H1 (cell line): ENCODE measurements at regions not wholly inside any gene's neighbourhood (a gene's known extent, or its start where the extent isn't known, plus 50 kb on each side); places are given as distances from the start of the nearest gene placed in this dataset.

Source experiments
- CTCF ChIA-PET: fragments of 300-600 bp; sonication (Branson Sonifier 250); formaldehyde crosslinking; loops from one replicate; lab custom pipeline; 2021; ENCODE audit not compliant: partially characterized antibody; lab: Charles Lee
- POLR2A ChIA-PET: fragments of 300-600 bp; sonication (Branson Sonifier 250); formaldehyde crosslinking; loops from one replicate; lab custom pipeline; 2021; ENCODE audit warnings: inconsistent platforms; ENCODE audit not compliant: partially characterized antibody; lab: Charles Lee
- DNase-seq, 2 experiments: peaks; one replicate each; pipeline versions ENCODE4 v3.0.0 to v3.0.0-alpha.2; 2010 to 2022; ENCODE audit warnings: low spot score in 2 of 2, low read depth in 1 of 2, mixed read lengths in 1 of 2
- FAIRE-seq: peaks from 2 replicates; lab custom pipeline; 2011; peaks lifted over from hg19 to GRCh38; lab: Jason Lieb, UNC
- H2AFZ ChIP-seq: 2 replicates; pipeline ENCODE4 v1.8.1; 2012; ENCODE audit warnings: low read length, inconsistent platforms
- H2AK5ac ChIP-seq: 2 replicates; pipeline ENCODE4 v1.6.1; 2013; ENCODE audit warnings: low read depth, low read length
- H2BK120ac ChIP-seq: replicated peaks from 2 replicates; pipeline ENCODE3; 2013; ENCODE audit warnings: low read depth, low read length, inconsistent platforms
- H2BK12ac ChIP-seq: 2 replicates; pipeline ENCODE4 v1.6.1; 2013; ENCODE audit warnings: low read depth, low read length
- H2BK15ac ChIP-seq: 2 replicates; pipeline ENCODE4 v1.6.1; 2013; ENCODE audit warnings: low read length
- H2BK20ac ChIP-seq: 2 replicates; pipeline ENCODE4 v1.6.1; 2013; ENCODE audit warnings: low read length
- H2BK5ac ChIP-seq: 2 replicates; pipeline ENCODE4 v1.6.1; 2013; ENCODE audit warnings: low read depth, low read length
- H3K14ac ChIP-seq: 2 replicates; pipeline ENCODE4 v1.6.1; 2013; ENCODE audit warnings: inconsistent platforms; ENCODE audit not compliant: insufficient read length
- H3K18ac ChIP-seq: 2 replicates; pipeline ENCODE4 v1.6.1; 2013; ENCODE audit warnings: low read length; ENCODE audit errors: extremely low read depth
- H3K23ac ChIP-seq: 2 replicates; pipeline ENCODE4 v1.6.1; 2013; ENCODE audit warnings: inconsistent platforms; ENCODE audit not compliant: insufficient read length
- H3K23me2 ChIP-seq: 2 replicates; pipeline ENCODE4 v1.6.1; 2013; ENCODE audit warnings: low read depth, low read length
- H3K27ac ChIP-seq: 2 replicates; pipeline ENCODE4 v1.6.1; 2011; ENCODE audit warnings: low read depth, low read length, inconsistent platforms
- H3K27me3 ChIP-seq, 4 experiments: replicated peaks in 1 of 4; 1 replicate in 1 of 4; 2 replicates in 3 of 4; pipeline versions ENCODE4 v1.6.1 to v1.8.1; 2011 to 2013; ENCODE audit warnings: low read length in 3 of 4, mild to moderate bottlenecking in 3 of 4, inconsistent platforms in 2 of 4, mixed read lengths in 2 of 4, moderate library complexity in 1 of 4; ENCODE audit not compliant: control insufficient read depth in 3 of 4, insufficient read depth in 3 of 4; ENCODE audit errors: extremely low read depth in 1 of 4
- H3K36me3 ChIP-seq, 4 experiments: 2 replicates each; pipeline versions ENCODE4 v1.6.1 to v1.8.1; 2011 to 2013; ENCODE audit warnings: mild to moderate bottlenecking in 4 of 4, low read length in 3 of 4, moderate library complexity in 2 of 4, control low read depth in 1 of 4, inconsistent platforms in 1 of 4; ENCODE audit not compliant: insufficient read depth in 4 of 4, control insufficient read depth in 2 of 4
- H3K4ac ChIP-seq: replicated peaks from 2 replicates; pipeline ENCODE3; 2013; ENCODE audit warnings: low read length, low read depth, mixed read lengths, inconsistent platforms; ENCODE audit not compliant: insufficient read length
- H3K4me1 ChIP-seq, 4 experiments: replicated peaks in 1 of 4; 1 replicate in 1 of 4; 2 replicates in 3 of 4; pipeline versions ENCODE4 v1.6.1 to v1.8.1; 2011 to 2013; ENCODE audit warnings: low read length in 3 of 4, inconsistent platforms in 2 of 4, mixed read lengths in 1 of 4; ENCODE audit not compliant: insufficient read depth in 4 of 4, control insufficient read depth in 3 of 4
- H3K4me2 ChIP-seq, 2 experiments: 2 replicates each; pipeline versions ENCODE4 v1.6.1 to v1.8.1; 2011 to 2013; ENCODE audit warnings: low read depth in 2 of 2, low read length in 2 of 2, control low read depth in 1 of 2, inconsistent platforms in 1 of 2, mild to moderate bottlenecking in 1 of 2; ENCODE audit not compliant: insufficient read depth in 1 of 2
- H3K4me3 ChIP-seq, 4 experiments: fragments of 200-600, 300-600 bp in 1 of 4; sonication (generic), shearing (Covaris generic), sonication (Bioruptor Twin) in 1 of 4; 2 replicates each; pipeline versions ENCODE4 v1.5.1 to v1.8.1; 2011 to 2016; ENCODE audit warnings: low read length in 4 of 4, low read depth in 3 of 4, control low read depth in 2 of 4, inconsistent platforms in 2 of 4, mild to moderate bottlenecking in 2 of 4, mixed read lengths in 1 of 4, moderate library complexity in 1 of 4; ENCODE audit not compliant: insufficient read depth in 2 of 4; ENCODE audit errors: extremely low read depth in 1 of 4
- H3K56ac ChIP-seq: replicated peaks from 2 replicates; pipeline ENCODE3; 2013; ENCODE audit warnings: low read depth, mild to moderate bottlenecking, mixed read lengths, low read length, inconsistent platforms; ENCODE audit not compliant: insufficient read length
- H3K79me1 ChIP-seq: 2 replicates; pipeline ENCODE4 v1.6.1; 2013; ENCODE audit warnings: low read depth, low read length, control low read depth
- H3K79me2 ChIP-seq, 2 experiments: 2 replicates each; pipeline versions ENCODE4 v1.6.1 to v1.8.1; 2012 to 2013; ENCODE audit warnings: low read length in 2 of 2, mild to moderate bottlenecking in 2 of 2, inconsistent platforms in 1 of 2; ENCODE audit not compliant: insufficient read depth in 2 of 2, control insufficient read depth in 1 of 2
- H3K9ac ChIP-seq, 4 experiments: replicated peaks in 1 of 4; 1 replicate in 1 of 4; 2 replicates in 3 of 4; pipeline versions ENCODE4 v1.6.1 to v1.8.1; 2011 to 2013; ENCODE audit warnings: low read depth in 3 of 4, low read length in 3 of 4, control low read depth in 2 of 4, mild to moderate bottlenecking in 2 of 4, moderate library complexity in 2 of 4, inconsistent platforms in 1 of 4; ENCODE audit errors: extremely low read depth in 1 of 4
- H3K9me3 ChIP-seq, 2 experiments: 2 replicates each; pipeline versions ENCODE4 v1.6.1 to v1.8.1; 2012 to 2013; ENCODE audit warnings: mild to moderate bottlenecking in 2 of 2, moderate library complexity in 2 of 2, control low read depth in 1 of 2, inconsistent platforms in 1 of 2, low read depth in 1 of 2, low read length in 1 of 2, mixed read lengths in 1 of 2; ENCODE audit not compliant: insufficient read depth in 2 of 2
- H4K20me1 ChIP-seq, 2 experiments: replicated peaks in 1 of 2; 2 replicates each; pipeline versions ENCODE3 to v1.8.1; 2011 to 2013; ENCODE audit warnings: inconsistent platforms in 2 of 2, low read length in 2 of 2, mild to moderate bottlenecking in 1 of 2; ENCODE audit not compliant: insufficient read depth in 2 of 2, control insufficient read depth in 1 of 2
- H4K5ac ChIP-seq: 2 replicates; pipeline ENCODE4 v1.6.1; 2013; ENCODE audit warnings: low read length, low read depth, mixed read lengths, inconsistent platforms; ENCODE audit not compliant: insufficient read length
- H4K8ac ChIP-seq: 2 replicates; pipeline ENCODE4 v1.8.0; 2013; ENCODE audit warnings: mild to moderate bottlenecking, moderate library complexity, low read length, inconsistent platforms; ENCODE audit not compliant: insufficient read depth; ENCODE audit errors: extremely low read depth
- H4K91ac ChIP-seq: replicated peaks from 2 replicates; pipeline ENCODE3; 2013; ENCODE audit warnings: low read length, mixed read lengths, inconsistent platforms; ENCODE audit not compliant: insufficient read length
- BACH1 ChIP-seq: IDR thresholded peaks from 2 replicates; pipeline ENCODE4 v1.6.1; 2012; ENCODE audit warnings: low read length, improper control_type of control experiment
- CBX5 ChIP-seq: fragments of 300-800, 300-1000 bp; sonication (generic); IDR thresholded peaks from 2 replicates; pipeline ENCODE4 v1.7.1; 2016; ENCODE audit warnings: antibody characterized with exemption, low read length, low read depth
- CHD1 ChIP-seq: IDR thresholded peaks from 2 replicates; pipeline ENCODE4 v1.6.1; 2012; ENCODE audit warnings: low read depth, low read length, improper control_type of control experiment
- KDM4A ChIP-seq: IDR thresholded peaks from one replicate; pipeline ENCODE4 v1.7.1; 2012; ENCODE audit warnings: low read depth, mild to moderate bottlenecking, moderate library complexity, low read length, inconsistent platforms; ENCODE audit not compliant: severe bottlenecking
- POU5F1 ChIP-seq: IDR thresholded peaks from 2 replicates; pipeline ENCODE4 v1.6.1; 2011; ENCODE audit warnings: low read depth, mild to moderate bottlenecking, low read length, moderate library complexity
- RBBP5 ChIP-seq: IDR thresholded peaks from 2 replicates; pipeline ENCODE4 v1.7.1; 2012; ENCODE audit warnings: low read depth, mild to moderate bottlenecking, inconsistent platforms, low read length, moderate library complexity, borderline replicate concordance
- RFX5 ChIP-seq: IDR thresholded peaks from 2 replicates; pipeline ENCODE4 v1.6.1; 2011; ENCODE audit warnings: low read depth, low read length, improper control_type of control experiment, borderline replicate concordance
- RNF2 ChIP-seq: fragments of 200-900, 300-1000 bp; sonication (generic); IDR thresholded peaks from 2 replicates; pipeline ENCODE4 v1.7.1; 2016; ENCODE audit warnings: borderline replicate concordance, low read depth, mild to moderate bottlenecking, antibody characterized with exemption, low read length; ENCODE audit not compliant: poor library complexity, severe bottlenecking; ENCODE audit errors: missing control alignments
- SUZ12 ChIP-seq: fragments of 200-600 bp; sonication (generic); IDR thresholded peaks from 2 replicates; pipeline ENCODE4 v1.6.1; 2012; ENCODE audit warnings: mild to moderate bottlenecking, inconsistent platforms, low read length, moderate library complexity, mixed read lengths
- ZNF274 ChIP-seq: IDR thresholded peaks from 2 replicates; pipeline ENCODE4 v1.7.0; 2012; ENCODE audit warnings: low read length, borderline replicate concordance; ENCODE audit errors: extremely low read depth
- WGBS, 2 experiments: shearing (Covaris generic) in 1 of 2; methylation state at CpG; one replicate each; pipeline versions ENCODE4 v1.1.6 to v1.1.7; 2013 to 2015; ENCODE audit warnings: low lambda C conversion rate in 2 of 2, mixed read lengths in 2 of 2, inconsistent platforms in 1 of 2, low coverage in 1 of 2, missing lambda C conversion rate in 1 of 2; ENCODE audit not compliant: insufficient replicate concordance in 2 of 2, insufficient coverage in 1 of 2, insufficient read length in 1 of 2; ENCODE audit errors: extremely low coverage in 1 of 2, missing lambda C conversion rate in 1 of 2; 5-methylcytosine and 5-hydroxymethylcytosine counted together
- TF ChIP-seq, protein P1 (sequence below): IDR thresholded peaks from 2 replicates; pipeline ENCODE4 v1.6.1; 2012; ENCODE audit warnings: inconsistent platforms
- TF ChIP-seq, protein P2 (sequence below): IDR thresholded peaks from 2 replicates; pipeline ENCODE4 v1.6.1; 2012; ENCODE audit warnings: inconsistent platforms
- TF ChIP-seq, protein P3 (sequence below): IDR thresholded peaks from 2 replicates; pipeline ENCODE4 v1.6.1; 2011; ENCODE audit warnings: low read depth, mild to moderate bottlenecking, low read length; ENCODE audit not compliant: insufficient read depth

DNA sequence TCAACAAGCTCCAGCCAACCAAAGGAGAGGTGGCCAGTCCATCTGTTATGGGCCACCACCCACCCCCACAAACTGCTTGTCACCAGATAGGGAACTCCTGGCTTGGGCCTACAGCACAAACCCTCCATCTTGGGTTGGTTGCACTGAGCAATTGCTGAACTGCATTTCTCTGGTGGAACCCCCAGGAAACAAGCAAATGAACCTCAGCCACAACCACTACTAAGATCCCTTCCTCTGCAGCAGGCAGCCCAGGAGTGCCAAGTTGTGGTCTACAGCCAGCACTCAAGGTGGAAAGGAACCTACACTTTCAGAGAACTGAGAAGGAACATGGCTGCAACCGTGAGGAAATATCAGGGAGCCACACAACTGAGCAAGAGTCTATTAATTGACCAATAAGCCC is 171.6 kb downstream of the TMEM200A start:
- H3K9ac ChIP-seq: no peak overlapping the region
- 100% methylated on average over 1 of the region's 1 CpG; no CpG with 5 or more reads in 1 of the 2 experiments for WGBS, 2 experiments
- H3K18ac ChIP-seq: no peak overlapping the region
- ChIA-PET POLR2A (no interaction called here), CTCF (no interaction called here)
- no peak overlapping the region for H3K4me3 ChIP-seq
- H3K14ac ChIP-seq: no peak overlapping the region
- H3K4me1 ChIP-seq: no peaks in the 10 kb centered on the region
- no peaks in the 10 kb centered on the region for H3K9me3 ChIP-seq
- no peak overlapping the region for H3K27ac ChIP-seq
- DNase-seq: no peak
- no peak overlapping the region for H3K4ac ChIP-seq
- no peak overlapping the region for H2AFZ ChIP-seq
- H3K56ac ChIP-seq: no peak overlapping the region
- H3K36me3 ChIP-seq: no peaks in the 10 kb centered on the region
- H3K4me2 ChIP-seq: no peak overlapping the region
- FAIRE-seq: no peak
- no peak overlapping the region for H2BK20ac ChIP-seq
- H3K79me2 ChIP-seq: no peaks in the 10 kb centered on the region
- no peak overlapping the region for H2BK12ac ChIP-seq
- H2BK5ac ChIP-seq: no peak overlapping the region
- H3K23ac ChIP-seq: no peak overlapping the region
- no peak overlapping the region for H2BK120ac ChIP-seq
- H3K79me1 ChIP-seq: no peaks in the 10 kb centered on the region
- H4K5ac ChIP-seq: no peak overlapping the region
- H2AK5ac ChIP-seq: no peak overlapping the region
- H3K23me2 ChIP-seq: no peaks in the 10 kb centered on the region
- no peaks in the 10 kb centered on the region for H4K20me1 ChIP-seq
- peak overlapping the region; percentile 35; the same call in 1 of the 2 replicates for H4K8ac ChIP-seq
- no peaks in the 10 kb centered on the region for H3K27me3 ChIP-seq
- H2BK15ac ChIP-seq: no peak overlapping the region
- no peak overlapping the region for H4K91ac ChIP-seq
- TF ChIP-seq RFX5: no peak
- no peak for TF ChIP-seq POU5F1
- no peak for TF ChIP-seq ZNF274
- TF ChIP-seq RBBP5: no peak
- TF ChIP-seq BACH1: no peak
- no peak for TF ChIP-seq KDM4A
- no peak for TF ChIP-seq CHD1
- TF ChIP-seq RNF2: no peak
- TF ChIP-seq, protein P1, sequence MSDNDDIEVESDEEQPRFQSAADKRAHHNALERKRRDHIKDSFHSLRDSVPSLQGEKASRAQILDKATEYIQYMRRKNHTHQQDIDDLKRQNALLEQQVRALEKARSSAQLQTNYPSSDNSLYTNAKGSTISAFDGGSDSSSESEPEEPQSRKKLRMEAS: no peak
- TF ChIP-seq, protein P2, sequence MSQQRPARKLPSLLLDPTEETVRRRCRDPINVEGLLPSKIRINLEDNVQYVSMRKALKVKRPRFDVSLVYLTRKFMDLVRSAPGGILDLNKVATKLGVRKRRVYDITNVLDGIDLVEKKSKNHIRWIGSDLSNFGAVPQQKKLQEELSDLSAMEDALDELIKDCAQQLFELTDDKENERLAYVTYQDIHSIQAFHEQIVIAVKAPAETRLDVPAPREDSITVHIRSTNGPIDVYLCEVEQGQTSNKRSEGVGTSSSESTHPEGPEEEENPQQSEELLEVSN: no peak
- TF ChIP-seq SUZ12: no peak
- TF ChIP-seq, protein P3, sequence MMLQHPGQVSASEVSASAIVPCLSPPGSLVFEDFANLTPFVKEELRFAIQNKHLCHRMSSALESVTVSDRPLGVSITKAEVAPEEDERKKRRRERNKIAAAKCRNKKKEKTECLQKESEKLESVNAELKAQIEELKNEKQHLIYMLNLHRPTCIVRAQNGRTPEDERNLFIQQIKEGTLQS: no peak
- no peak for TF ChIP-seq CBX5
